HEK293 (cell line): ENCODE measurements at regions not wholly inside any gene's neighbourhood (a gene's known extent, or its start where the extent isn't known, plus 50 kb on each side); places are given as distances from the start of the nearest gene placed in this dataset.

Source experiments
- CTCF ChIA-PET: fragments of 350-600 bp; formaldehyde crosslinking; extraction: SDS; loops from one replicate; lab custom pipeline; 2021; ENCODE audit warnings: antibody characterized with exemption; lab: Yijun Ruan, JAX
- POLR2A ChIA-PET: fragments of 300-600 bp; formaldehyde crosslinking; extraction: SDS; loops from one replicate; lab custom pipeline; 2020; ENCODE audit warnings: antibody characterized with exemption, inconsistent platforms; lab: Yijun Ruan, JAX
- H3K27ac ChIP-seq: fragments of 200-500 bp; sonication (Bioruptor generic); 2 replicates; pipeline ENCODE4 v1.5.1; 2014; ENCODE audit warnings: low read depth, low read length, control low read depth, inconsistent platforms; ENCODE audit errors: extremely low read depth
- H3K36me3 ChIP-seq, 2 experiments: fragments of 200-500 bp in 1 of 2; sonication (Bioruptor generic) in 1 of 2; 1 replicate in 1 of 2; 2 replicates in 1 of 2; pipeline ENCODE4 v1.5.1; 2014 to 2017; ENCODE audit warnings: inconsistent platforms in 2 of 2, low read length in 2 of 2; ENCODE audit not compliant: control insufficient read depth in 2 of 2, insufficient read depth in 1 of 2
- H3K4me1 ChIP-seq: fragments of 200-500 bp; sonication (Bioruptor generic); 2 replicates; pipeline ENCODE4 v1.5.1; 2014; ENCODE audit warnings: mild to moderate bottlenecking, low read length, inconsistent platforms; ENCODE audit not compliant: control insufficient read depth, insufficient read depth
- H3K4me3 ChIP-seq: 2 replicates; pipeline ENCODE4 v1.5.1; 2011; ENCODE audit warnings: low read depth, mild to moderate bottlenecking, control low read depth, low read length, moderate library complexity
- H3K9me3 ChIP-seq: fragments of 200-500 bp; sonication (Bioruptor generic); 2 replicates; pipeline ENCODE4 v1.5.1; 2014; ENCODE audit warnings: low read depth, low read length, inconsistent platforms; ENCODE audit not compliant: control insufficient read depth, insufficient read depth
- CTCF ChIP-seq: fragments of 450-650 bp; formaldehyde crosslinking; IDR thresholded peaks from 2 replicates; pipeline ENCODE4 v1.5.1; 2016; ENCODE audit warnings: missing biosample characterization, missing genetic modification characterization
- EGR2 ChIP-seq: fragments of 450-650 bp; formaldehyde crosslinking; IDR thresholded peaks from 2 replicates; pipeline ENCODE4 v1.5.1; 2016; ENCODE audit warnings: low read depth, missing biosample characterization, missing genetic modification characterization
- KLF7 ChIP-seq: fragments of 450-650 bp; formaldehyde crosslinking; IDR thresholded peaks from 2 replicates; pipeline ENCODE4 v1.5.1; 2016; ENCODE audit warnings: missing biosample characterization, missing genetic modification characterization, borderline replicate concordance
- MYNN ChIP-seq: fragments of 450-650 bp; formaldehyde crosslinking; IDR thresholded peaks from 2 replicates; pipeline ENCODE4 v1.5.1; 2016; ENCODE audit warnings: missing biosample characterization, missing genetic modification characterization, borderline replicate concordance
- OSR2 ChIP-seq: fragments of 450-650 bp; formaldehyde crosslinking; IDR thresholded peaks from 2 replicates; pipeline ENCODE4 v1.5.1; 2016; ENCODE audit warnings: missing biosample characterization, missing genetic modification characterization
- OVOL3 ChIP-seq: fragments of 450-650 bp; formaldehyde crosslinking; IDR thresholded peaks from 2 replicates; pipeline ENCODE4 v1.5.1; 2016; ENCODE audit warnings: missing biosample characterization, missing genetic modification characterization
- ZBTB10 ChIP-seq: fragments of 450-650 bp; formaldehyde crosslinking; IDR thresholded peaks from 2 replicates; pipeline ENCODE4 v1.5.1; 2016; ENCODE audit warnings: missing biosample characterization, missing genetic modification characterization
- ZNF133 ChIP-seq: fragments of 450-650 bp; formaldehyde crosslinking; IDR thresholded peaks from 2 replicates; pipeline ENCODE4 v1.5.1; 2016; ENCODE audit warnings: missing biosample characterization, missing genetic modification characterization
- ZNF223 ChIP-seq: fragments of 450-650 bp; formaldehyde crosslinking; IDR thresholded peaks from 2 replicates; pipeline ENCODE4 v1.5.1; 2016; ENCODE audit warnings: missing biosample characterization, missing genetic modification characterization
- ZNF280D ChIP-seq: fragments of 450-650 bp; formaldehyde crosslinking; IDR thresholded peaks from 2 replicates; pipeline ENCODE4 v1.5.1; 2016; ENCODE audit warnings: missing biosample characterization, missing genetic modification characterization
- ZNF335 ChIP-seq: fragments of 450-650 bp; formaldehyde crosslinking; conservative IDR thresholded peaks from 2 replicates; pipeline ENCODE4 v1.5.1; 2016; ENCODE audit warnings: missing biosample characterization, missing genetic modification characterization
- ZNF48 ChIP-seq: fragments of 450-650 bp; formaldehyde crosslinking; IDR thresholded peaks from 2 replicates; pipeline ENCODE4 v1.5.1; 2016; ENCODE audit warnings: missing biosample characterization, missing genetic modification characterization
- ZNF600 ChIP-seq: fragments of 450-650 bp; formaldehyde crosslinking; IDR thresholded peaks from 2 replicates; pipeline ENCODE4 v1.5.1; 2016; ENCODE audit warnings: missing biosample characterization, missing genetic modification characterization
- ZNF624 ChIP-seq: fragments of 450-650 bp; formaldehyde crosslinking; IDR thresholded peaks from 2 replicates; pipeline ENCODE4 v1.5.1; 2017; ENCODE audit warnings: missing biosample characterization, missing genetic modification characterization
- ZNF626 ChIP-seq: fragments of 450-650 bp; sonication (Bioruptor Pico); formaldehyde crosslinking; IDR thresholded peaks from 2 replicates; pipeline ENCODE4 v1.5.1; 2018; ENCODE audit warnings: missing biosample characterization, missing genetic modification characterization, inconsistent platforms
- ZNF660 ChIP-seq: fragments of 450-650 bp; IDR thresholded peaks from 2 replicates; pipeline ENCODE4 v1.5.1; 2018; ENCODE audit warnings: missing biosample characterization, mild to moderate bottlenecking, missing genetic modification characterization
- ZNF664 ChIP-seq: fragments of 450-650 bp; formaldehyde crosslinking; IDR thresholded peaks from 2 replicates; pipeline ENCODE4 v1.5.1; 2016; ENCODE audit warnings: missing biosample characterization, missing genetic modification characterization
- ZNF747 ChIP-seq: fragments of 450-650 bp; formaldehyde crosslinking; IDR thresholded peaks from 2 replicates; pipeline ENCODE4 v1.5.1; 2016; ENCODE audit warnings: missing biosample characterization, missing genetic modification characterization
- ZSCAN30 ChIP-seq: fragments of 450-650 bp; IDR thresholded peaks from 2 replicates; pipeline ENCODE4 v1.5.1; 2018; ENCODE audit warnings: missing biosample characterization, mild to moderate bottlenecking, missing genetic modification characterization, moderate library complexity

GRCh38 chr1:36650200-36651065 lies 167.7 kb upstream of the CSF3R start:
- ChIA-PET CTCF (interaction anchor here (0.6 to 2.2 kb wide), 21 partner anchors 10 to 533 kb away, joined by 3 to 10 read pairs (median 4); no protein-coding TSS in a partner anchor), POLR2A (no interaction called here)
- H3K4me1 ChIP-seq = no peaks in the 10 kb centered on the region
- H3K36me3 ChIP-seq = no peaks in the 10 kb centered on the region
- no peaks in the 10 kb centered on the region for H3K9me3 ChIP-seq
- TF ChIP-seq ZNF335 (tag by site-specific recombination) (no peak), ZNF48 (tag by site-specific recombination) (no peak), CTCF (tag by site-specific recombination) (peak; percentile 46), ZNF660 (tag by site-specific recombination) (peak; percentile 24; the same call in 1 of the 2 replicates), OSR2 (tag by site-specific recombination) (no peak)
- no peak overlapping the region for H3K4me3 ChIP-seq
- no peak overlapping the region for H3K27ac ChIP-seq

DNA sequence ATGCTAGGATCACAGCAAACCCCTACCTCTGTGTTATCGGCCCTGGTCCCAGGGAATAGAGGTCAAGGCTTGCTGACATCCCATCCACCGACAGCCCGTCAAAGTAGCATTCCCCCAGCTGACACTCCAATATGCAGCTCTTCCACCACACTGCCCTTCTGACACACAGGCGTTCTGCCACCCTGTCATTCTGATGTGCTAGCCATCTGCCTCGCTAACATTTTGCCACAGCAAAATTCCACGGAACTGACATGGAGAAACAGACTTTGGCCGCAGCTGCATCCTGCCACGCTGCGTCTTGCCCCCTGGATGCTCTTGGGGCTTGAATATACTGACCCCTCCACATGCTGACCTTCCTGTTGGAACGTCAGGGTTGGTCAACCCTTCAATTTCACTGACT lies 163.2 kb upstream of the CSF3R start:
- no peaks in the 10 kb centered on the region for H3K4me1 ChIP-seq
- no peak for TF ChIP-seq ZNF280D (tag by site-specific recombination)
- no peak for TF ChIP-seq ZNF626 (tag by site-specific recombination)
- no peak for TF ChIP-seq OVOL3
- no peak for TF ChIP-seq KLF7 (tag by site-specific recombination)
- no peak for TF ChIP-seq ZBTB10 (tag by site-specific recombination)
- no peak for TF ChIP-seq ZNF624 (tag by site-specific recombination)
- TF ChIP-seq ZNF600 (tag by site-specific recombination) = peak; percentile 54; the same call in 1 of the 2 replicates
- no peak overlapping the region for H3K4me3 ChIP-seq
- ChIA-PET POLR2A (no interaction called here), CTCF (interaction anchor here (0.6 kb wide), 1 partner anchor 37 kb away, joined by 3 read pairs; no protein-coding TSS in a partner anchor)
- H3K36me3 ChIP-seq = no peaks in the 10 kb centered on the region
- H3K27ac ChIP-seq = no peak overlapping the region
- H3K9me3 ChIP-seq = no peaks in the 10 kb centered on the region

DNA sequence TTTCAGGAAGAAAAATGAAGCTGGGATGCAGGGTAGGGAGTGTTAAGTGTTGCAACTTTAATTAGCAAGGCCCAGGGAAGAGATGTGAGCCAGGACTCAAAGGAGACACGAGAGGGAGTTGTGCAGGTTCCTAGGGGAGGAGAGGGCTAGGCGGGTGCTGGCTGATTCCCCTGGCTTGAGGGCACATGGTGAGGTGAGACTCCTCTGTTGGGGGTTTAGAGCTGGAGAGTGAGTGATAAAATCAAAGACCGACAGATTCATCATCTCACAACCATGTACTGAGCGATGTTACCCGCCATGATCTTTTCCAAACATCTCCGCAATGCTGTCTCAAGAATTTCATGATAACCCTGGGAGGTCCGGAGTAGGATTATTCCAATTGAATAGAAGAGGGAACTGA lies 161.8 kb upstream of the CSF3R start:
- no peaks in the 10 kb centered on the region for H3K9me3 ChIP-seq
- TF ChIP-seq EGR2 (tag by site-specific recombination) = no peak
- TF ChIP-seq ZNF133 (tag by site-specific recombination) = no peak
- TF ChIP-seq ZNF747 (tag by site-specific recombination) = no peak
- TF ChIP-seq ZSCAN30 (tag by site-specific recombination) = no peak
- no peak for TF ChIP-seq MYNN (tag by site-specific recombination)
- TF ChIP-seq ZNF664 (tag by site-specific recombination) = no peak
- TF ChIP-seq ZNF223 (tag by site-specific recombination) = no peak
- no peak for TF ChIP-seq ZBTB10 (tag by site-specific recombination)
- H3K36me3 ChIP-seq = no peaks in the 10 kb centered on the region
- POLR2A ChIA-PET = no interaction called here
- no peaks in the 10 kb centered on the region for H3K4me1 ChIP-seq
- H3K27ac ChIP-seq = no peak overlapping the region
- no peak overlapping the region for H3K4me3 ChIP-seq
- CTCF ChIA-PET = interaction anchor here (0.6 to 1.2 kb wide), 2 partner anchors 17 to 29 kb away, joined by 3 read pairs; no protein-coding TSS in a partner anchor
